Left renal pelvis (tissue), 4 donors: ENCODE measurements at regions not wholly inside any gene's neighbourhood (a gene's known extent, or its start where the extent isn't known, plus 50 kb on each side); places are given as distances from the start of the nearest gene placed in this dataset.

ENCODE experiments used
- DNase-seq, 4 donors: peaks; one replicate each; pipeline ENCODE4 v3.0.0-alpha.2; 2013; ENCODE audit warnings: low read depth in 4 of 4, low spot score in 3 of 4

DNA sequence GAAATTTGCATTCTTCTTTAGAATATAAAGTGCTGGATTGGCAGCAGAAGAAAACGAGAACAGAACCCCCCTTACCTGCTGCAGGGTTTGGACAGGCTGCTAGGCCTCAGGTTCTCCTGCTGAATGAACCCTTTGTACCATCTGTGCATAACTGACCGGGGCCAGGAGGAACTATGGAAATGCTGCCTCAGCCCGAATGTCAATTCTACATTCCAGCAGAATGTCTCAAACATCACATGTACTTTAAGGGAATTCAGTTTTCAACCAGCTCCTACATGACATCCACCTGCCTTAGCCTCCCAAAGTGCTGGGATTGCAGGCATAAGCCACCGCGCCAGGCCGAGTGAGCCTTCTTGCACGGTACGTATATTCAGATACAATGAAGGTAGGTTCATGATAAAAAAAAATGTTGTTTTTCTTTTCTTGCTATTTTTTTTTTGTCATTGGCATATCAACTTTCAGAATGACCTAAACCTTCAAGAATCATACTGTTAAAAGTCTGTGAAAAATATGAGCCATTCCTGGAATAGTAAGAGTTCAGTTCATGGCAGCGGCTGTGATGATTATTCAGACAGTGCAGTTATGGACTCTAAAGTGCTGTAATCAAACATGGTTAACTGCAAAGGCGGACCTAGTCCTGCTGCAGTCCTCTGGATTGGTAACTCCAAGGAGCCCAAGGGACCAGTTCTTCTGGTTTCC lies 84.4 kb upstream of the TNS3 start:
- no peak for DNase-seq

GRCh38 chr7:47664650-47665195 lies 82.8 kb upstream of the TNS3 start:
- no peak for DNase-seq

DNA sequence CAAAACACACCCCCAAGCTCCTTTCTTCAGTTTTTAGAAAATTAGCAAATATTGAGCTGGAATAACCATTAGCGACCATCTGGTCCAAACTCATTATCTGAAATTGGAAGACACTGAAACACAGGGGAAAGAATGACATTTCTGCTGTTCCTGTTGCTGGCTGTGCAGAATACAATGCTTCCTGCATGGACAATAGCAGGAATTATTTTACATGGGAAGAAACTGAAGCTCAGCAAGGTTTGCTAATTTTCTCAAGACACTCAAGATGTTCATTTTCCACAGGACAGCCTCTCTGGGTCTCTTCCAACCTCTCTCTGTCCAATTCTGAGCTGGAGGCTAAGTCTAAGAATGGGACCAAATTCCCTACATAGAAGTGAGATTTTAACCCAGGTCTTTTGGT lies 81.9 kb upstream of the TNS3 start:
- no peak for DNase-seq

- DNase-seq: no peak
These were observed 81.3 kb upstream of the TNS3 start for GRCh38 chr7:47663213-47663612.

DNA sequence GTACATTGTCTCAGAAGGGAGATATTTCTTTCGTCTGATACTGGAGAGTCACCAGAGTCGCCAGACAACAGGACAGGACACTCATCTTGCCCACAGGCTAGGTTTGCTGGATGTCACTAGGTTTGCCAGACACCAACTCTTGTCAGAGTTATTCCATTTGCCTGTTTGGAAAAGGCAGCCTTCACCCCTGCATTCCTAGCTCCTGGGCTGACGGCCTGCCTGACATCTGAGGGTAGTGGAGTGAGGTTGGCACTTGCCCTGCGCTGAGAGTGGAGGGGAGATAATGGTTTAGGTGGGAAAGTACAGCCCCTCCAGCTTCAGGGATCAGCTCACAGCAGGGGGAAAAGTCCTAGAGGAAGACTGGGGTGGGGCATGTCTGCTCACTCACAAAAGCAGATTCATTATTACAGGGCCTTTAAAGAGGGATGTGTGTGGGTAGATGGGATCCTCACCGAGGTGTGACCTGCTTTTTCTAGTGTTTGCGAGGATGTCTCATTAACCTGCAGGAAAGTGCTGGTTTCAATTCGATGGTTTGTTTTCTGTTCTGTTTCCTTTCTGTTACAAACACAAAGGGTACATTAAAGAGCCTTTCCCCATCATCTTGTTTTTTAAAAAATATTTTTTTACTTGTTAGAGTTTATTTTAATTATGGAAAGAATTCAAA lies 79.3 kb upstream of the TNS3 start:
- no peak for DNase-seq

DNA sequence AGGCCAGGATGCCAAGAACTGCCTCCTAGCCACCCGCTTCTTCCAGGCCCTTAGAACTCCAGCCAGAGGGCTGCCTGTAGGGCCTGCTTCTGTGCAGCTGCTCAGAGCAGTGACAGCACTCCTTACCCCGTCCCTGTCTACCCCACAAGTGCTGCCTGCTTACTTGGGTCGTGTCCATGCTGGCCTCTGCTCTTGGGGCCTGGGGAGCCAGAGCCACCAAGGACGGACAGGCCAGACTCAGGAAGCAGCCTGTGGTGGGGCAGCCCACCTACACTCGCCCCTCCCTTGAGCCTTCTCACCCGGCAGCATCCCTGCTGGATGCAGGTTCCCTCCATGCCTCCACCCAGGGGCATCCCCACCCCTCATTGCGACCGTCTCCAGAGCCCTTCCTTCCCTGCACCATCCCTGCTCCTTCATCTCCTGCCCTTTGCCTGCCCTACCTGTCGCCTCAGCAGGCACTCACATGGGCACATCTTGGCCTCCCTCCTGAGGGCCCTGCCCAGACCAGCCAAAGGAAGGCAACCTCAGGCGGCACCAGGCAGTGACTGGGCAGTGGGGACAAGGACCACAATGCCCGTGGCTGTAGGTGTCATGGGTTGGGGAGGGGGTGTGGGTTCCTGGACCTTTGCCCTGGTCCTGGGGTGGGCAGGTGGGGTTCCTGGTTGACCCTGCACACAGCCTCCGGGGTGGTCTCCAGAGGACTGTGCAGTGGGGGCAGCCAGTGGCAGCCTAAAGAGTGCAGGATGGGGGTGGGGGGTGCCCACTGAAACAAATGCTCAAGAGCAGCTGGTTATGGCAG lies 78.0 kb upstream of the TNS3 start:
- DNase-seq: no peak

GRCh38 chr7:47658886-47659635 lies 77.2 kb upstream of the TNS3 start:
- DNase-seq: no peak

DNA sequence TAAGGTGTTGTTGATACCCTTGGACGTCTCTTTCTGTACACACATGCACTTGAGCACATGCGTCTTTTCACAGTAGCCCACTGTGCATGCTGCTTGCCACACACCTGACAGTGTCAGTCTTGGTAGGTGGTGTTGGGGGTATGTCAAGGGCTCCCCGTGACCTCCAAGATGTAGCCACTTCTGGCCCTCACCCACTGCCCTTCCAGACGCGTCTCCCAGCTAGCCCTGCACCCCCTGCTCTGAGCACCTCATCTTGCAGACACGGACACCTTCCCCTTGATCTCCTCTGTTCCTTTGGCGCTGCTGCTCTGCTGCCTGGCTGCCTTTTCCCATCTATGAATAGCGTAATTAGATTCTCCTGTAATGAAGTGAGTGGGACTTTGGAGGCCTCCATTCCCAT lies 75.2 kb upstream of the TNS3 start:
- no peak for DNase-seq

DNA sequence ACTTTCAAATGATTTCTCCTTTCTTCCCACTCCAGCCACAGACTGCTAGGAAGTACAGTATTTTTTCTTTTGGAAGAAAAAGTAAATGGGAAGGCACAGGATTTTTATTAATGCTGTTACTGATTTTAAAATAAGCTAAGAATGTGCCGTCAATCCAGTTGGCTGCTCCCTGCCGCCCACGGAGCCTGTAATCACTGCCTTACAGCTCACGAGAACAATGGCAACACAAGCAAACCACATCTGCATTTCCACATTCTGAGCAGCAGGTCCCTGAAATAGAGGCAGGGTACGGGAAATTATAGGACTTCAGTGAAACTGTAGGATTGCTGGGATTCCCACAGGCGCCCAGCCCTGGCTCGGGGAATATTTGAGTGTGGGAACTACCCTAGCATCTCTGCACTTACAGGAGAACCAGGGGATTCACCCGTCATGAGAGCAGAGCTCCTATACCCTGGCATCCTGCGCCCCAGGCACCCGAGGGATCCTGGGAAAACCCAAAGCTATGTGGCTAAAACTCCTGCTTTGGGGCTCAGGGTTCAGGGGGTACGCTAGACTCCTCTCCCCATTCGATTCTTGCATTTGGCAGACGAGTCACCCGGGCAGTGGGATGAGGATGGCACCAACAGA lies 72.9 kb upstream of the TNS3 start:
- DNase-seq: no peak

- DNase-seq: no peak
These were observed 71.9 kb upstream of the TNS3 start for GRCh38 chr7:47653550-47654411.

GRCh38 chr7:47652591-47652990 lies 70.7 kb upstream of the TNS3 start:
- no peak for DNase-seq

- no peak for DNase-seq
These were observed 69.7 kb upstream of the TNS3 start for GRCh38 chr7:47651355-47652317.

DNA sequence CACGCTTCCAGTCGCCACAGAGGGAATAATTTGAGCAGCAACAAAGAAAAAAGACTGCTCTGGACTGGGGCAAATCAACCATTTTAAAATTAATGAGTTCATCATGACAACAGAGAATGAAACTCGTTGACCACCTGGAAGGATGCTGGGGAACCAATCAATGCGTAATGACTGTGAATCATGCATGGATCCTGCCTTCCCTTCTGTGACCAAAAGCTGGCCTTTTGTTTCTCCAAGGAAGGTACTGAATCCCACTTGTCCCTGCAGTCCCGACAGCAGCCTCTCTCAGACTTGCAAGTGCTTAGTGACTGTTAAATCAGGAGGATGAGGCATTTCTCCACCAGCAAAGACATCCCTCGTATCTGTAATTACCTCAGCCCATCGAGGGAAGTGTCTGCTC lies 68.0 kb upstream of the TNS3 start:
- DNase-seq: no peak

GRCh38 chr7:47648275-47648925 lies 66.5 kb upstream of the TNS3 start:
- no peak for DNase-seq

- no peak for DNase-seq
These were observed 66.0 kb upstream of the TNS3 start for GRCh38 chr7:47647918-47648250.

GRCh38 chr7:47647181-47647917 lies 65.4 kb upstream of the TNS3 start:
- DNase-seq: no peak

- DNase-seq: no peak
These were observed 61.9 kb upstream of the TNS3 start for GRCh38 chr7:47643716-47644400.
